ENCODE measurements at regions not wholly inside any gene's neighbourhood (a gene's known extent, or its start where the extent isn't known, plus 50 kb on each side); places are given as distances from the start of the nearest gene placed in this dataset.
"Not testable (repeated sequence)": the region's sequence is repeated elsewhere in the genome, so short reads cannot be mapped to it uniquely, and the experiment has no call there.

- H3K36me3 Mint-ChIP-seq; H3K27ac Mint-ChIP-seq; H3K4me3 Mint-ChIP-seq; H3K4me1 Mint-ChIP-seq; H3K9me3 Mint-ChIP-seq; H3K27me3 Mint-ChIP-seq (ENCODE audit: low read depth in 3 of 3); DNase-seq: not testable (repeated sequence)
These were observed 200.1 kb downstream of the POTEG start for GRCh38 chr14:19234059-19234458.

- H3K36me3 Mint-ChIP-seq; H3K9me3 Mint-ChIP-seq; DNase-seq; H3K27ac Mint-ChIP-seq; H3K27me3 Mint-ChIP-seq (ENCODE audit: low read depth in 3 of 3); H3K4me1 Mint-ChIP-seq; H3K4me3 Mint-ChIP-seq: not testable (repeated sequence)
These were observed 196.5 kb downstream of the POTEG start for GRCh38 chr14:19237656-19238055.

GRCh38 chr14:19238584-19238983 lies 195.6 kb downstream of the POTEG start:
- not testable (repeated sequence) for H3K36me3 Mint-ChIP-seq; H3K27ac Mint-ChIP-seq; H3K4me1 Mint-ChIP-seq; H3K9me3 Mint-ChIP-seq; H3K27me3 Mint-ChIP-seq (ENCODE audit: low read depth in 3 of 3); DNase-seq; H3K4me3 Mint-ChIP-seq

- not testable (repeated sequence) for DNase-seq; H3K4me1 Mint-ChIP-seq; H3K27me3 Mint-ChIP-seq (ENCODE audit: low read depth in 3 of 3); H3K36me3 Mint-ChIP-seq; H3K4me3 Mint-ChIP-seq; H3K27ac Mint-ChIP-seq; H3K9me3 Mint-ChIP-seq
These were observed 194.2 kb downstream of the POTEG start for GRCh38 chr14:19239981-19240380.

GRCh38 chr14:19240387-19240786 lies 193.8 kb downstream of the POTEG start:
- not testable (repeated sequence) for H3K36me3 Mint-ChIP-seq; H3K4me1 Mint-ChIP-seq; H3K27me3 Mint-ChIP-seq (ENCODE audit: low read depth in 3 of 3); DNase-seq; H3K27ac Mint-ChIP-seq; H3K9me3 Mint-ChIP-seq; H3K4me3 Mint-ChIP-seq

- not testable (repeated sequence) for H3K9me3 Mint-ChIP-seq; H3K36me3 Mint-ChIP-seq; H3K27ac Mint-ChIP-seq; DNase-seq; H3K4me3 Mint-ChIP-seq; H3K27me3 Mint-ChIP-seq (ENCODE audit: low read depth in 3 of 3); H3K4me1 Mint-ChIP-seq
These were observed 192.7 kb downstream of the POTEG start for GRCh38 chr14:19241451-19241850.

GRCh38 chr14:19242529-19242928 lies 191.6 kb downstream of the POTEG start:
- H3K9me3 Mint-ChIP-seq; DNase-seq; H3K27me3 Mint-ChIP-seq (ENCODE audit: low read depth in 3 of 3); H3K4me3 Mint-ChIP-seq; H3K36me3 Mint-ChIP-seq; H3K27ac Mint-ChIP-seq; H3K4me1 Mint-ChIP-seq: not testable (repeated sequence)

GRCh38 chr14:19266908-19267307 lies 167.2 kb downstream of the POTEG start:
- DNase-seq; H3K9me3 Mint-ChIP-seq; H3K27ac Mint-ChIP-seq; H3K4me1 Mint-ChIP-seq; H3K36me3 Mint-ChIP-seq; H3K27me3 Mint-ChIP-seq (ENCODE audit: low read depth in 3 of 3); H3K4me3 Mint-ChIP-seq: not testable (repeated sequence)

GRCh38 chr14:19267636-19268035 lies 166.5 kb downstream of the POTEG start:
- H3K9me3 Mint-ChIP-seq; H3K4me3 Mint-ChIP-seq; H3K36me3 Mint-ChIP-seq; H3K27ac Mint-ChIP-seq; DNase-seq; H3K27me3 Mint-ChIP-seq (ENCODE audit: low read depth in 3 of 3); H3K4me1 Mint-ChIP-seq: not testable (repeated sequence)

GRCh38 chr14:19268047-19268627 lies 166.0 kb downstream of the POTEG start:
- not testable (repeated sequence) for H3K4me3 Mint-ChIP-seq

GRCh38 chr14:19272235-19272634 lies 161.9 kb downstream of the POTEG start:
- not testable (repeated sequence) for H3K4me1 Mint-ChIP-seq; H3K36me3 Mint-ChIP-seq; H3K9me3 Mint-ChIP-seq; H3K27me3 Mint-ChIP-seq (ENCODE audit: low read depth in 3 of 3); DNase-seq; H3K27ac Mint-ChIP-seq; H3K4me3 Mint-ChIP-seq

More at GRCh38 chr14:19268047-19268627, 166.0 kb downstream of the POTEG start:
- H3K27me3 Mint-ChIP-seq (ENCODE audit: low read depth in 3 of 3); H3K4me1 Mint-ChIP-seq; DNase-seq; H3K36me3 Mint-ChIP-seq; H3K27ac Mint-ChIP-seq; H3K9me3 Mint-ChIP-seq: not testable (repeated sequence)

- not testable (repeated sequence) for H3K9me3 Mint-ChIP-seq; H3K4me3 Mint-ChIP-seq; H3K27ac Mint-ChIP-seq; H3K4me1 Mint-ChIP-seq; H3K36me3 Mint-ChIP-seq; DNase-seq; H3K27me3 Mint-ChIP-seq (ENCODE audit: low read depth in 3 of 3)
These were observed 144.5 kb downstream of the POTEG start for GRCh38 chr14:19289669-19290068.

- H3K27ac Mint-ChIP-seq; H3K27me3 Mint-ChIP-seq (ENCODE audit: low read depth in 3 of 3): not testable (repeated sequence)
These were observed 133.9 kb downstream of the POTEG start for GRCh38 chr14:19300243-19300642.

GRCh38 chr14:19300838-19301237 lies 133.3 kb downstream of the POTEG start:
- not testable (repeated sequence) for H3K4me1 Mint-ChIP-seq

More at GRCh38 chr14:19300243-19300642, 133.9 kb downstream of the POTEG start:
- H3K9me3 Mint-ChIP-seq, DNase-seq, H3K4me3 Mint-ChIP-seq, H3K4me1 Mint-ChIP-seq, H3K36me3 Mint-ChIP-seq: not testable (repeated sequence)

GRCh38 chr14:19303844-19304243 lies 130.3 kb downstream of the POTEG start:
- DNase-seq; H3K9me3 Mint-ChIP-seq; H3K27me3 Mint-ChIP-seq (ENCODE audit: low read depth in 3 of 3); H3K36me3 Mint-ChIP-seq; H3K4me3 Mint-ChIP-seq; H3K27ac Mint-ChIP-seq; H3K4me1 Mint-ChIP-seq: not testable (repeated sequence)

More at GRCh38 chr14:19300838-19301237, 133.3 kb downstream of the POTEG start:
- H3K4me3 Mint-ChIP-seq; DNase-seq; H3K36me3 Mint-ChIP-seq; H3K9me3 Mint-ChIP-seq; H3K27ac Mint-ChIP-seq; H3K27me3 Mint-ChIP-seq (ENCODE audit: low read depth in 3 of 3): not testable (repeated sequence)

GRCh38 chr14:19304442-19304841 lies 129.7 kb downstream of the POTEG start:
- not testable (repeated sequence) for H3K27me3 Mint-ChIP-seq (ENCODE audit: low read depth in 3 of 3); H3K4me1 Mint-ChIP-seq; H3K27ac Mint-ChIP-seq; H3K9me3 Mint-ChIP-seq; DNase-seq; H3K36me3 Mint-ChIP-seq; H3K4me3 Mint-ChIP-seq

Measured in immature natural killer cell (primary cell).